GM12891 (cell line): ENCODE measurements at regions not wholly inside any gene's neighbourhood (a gene's known extent, or its start where the extent isn't known, plus 50 kb on each side); places are given as distances from the start of the nearest gene placed in this dataset.

ENCODE experiments used
- POLR2A ChIP-seq: IDR thresholded peaks from 2 replicates; pipeline ENCODE4 v1.6.1; 2011; ENCODE audit warnings: low read depth, low read length, control low read depth
- POLR2AphosphoS5 ChIP-seq: IDR thresholded peaks from 2 replicates; pipeline ENCODE4 v1.6.1; 2011; ENCODE audit warnings: low read depth, low read length, control low read depth
- POU2F2 ChIP-seq: IDR thresholded peaks from 2 replicates; pipeline ENCODE4 v1.6.1; 2011; ENCODE audit warnings: low read depth, mild to moderate bottlenecking, control low read depth, low read length, moderate library complexity
- SPI1 ChIP-seq: IDR thresholded peaks from 2 replicates; pipeline ENCODE4 v1.6.1; 2011; ENCODE audit warnings: low read depth, low read length, control low read depth
- TAF1 ChIP-seq: IDR thresholded peaks from 2 replicates; pipeline ENCODE4 v1.6.1; 2011; ENCODE audit warnings: low read depth, low read length, control low read depth

DNA sequence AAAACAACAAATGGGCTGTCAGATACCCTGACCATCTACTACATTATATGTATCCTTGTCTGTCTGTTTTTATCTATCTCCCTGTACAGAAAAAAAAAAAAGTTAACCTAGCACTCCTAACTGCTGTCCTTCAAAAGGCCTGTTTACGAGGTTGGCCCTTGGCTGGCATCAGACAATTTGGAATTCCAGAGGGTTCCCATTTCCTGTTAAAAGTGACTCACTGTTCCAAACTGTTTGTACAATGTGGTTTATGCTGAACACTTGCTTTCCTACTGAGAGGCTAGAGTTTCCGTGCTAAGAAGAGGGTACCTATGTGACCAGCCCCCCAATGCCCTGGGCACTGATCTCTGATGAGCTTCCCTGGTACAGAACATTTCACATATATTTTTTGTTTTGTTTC is 65.9 kb upstream of the HMGXB4 start:
- TF ChIP-seq POLR2A (no peak), POLR2AphosphoS5 (no peak), TAF1 (no peak), POU2F2 (no peak), SPI1 (no peak)
